ENCODE measurements at regions not wholly inside any gene's neighbourhood (a gene's known extent, or its start where the extent isn't known, plus 50 kb on each side); places are given as distances from the start of the nearest gene placed in this dataset.
"Not testable (repeated sequence)": the region's sequence is repeated elsewhere in the genome, so short reads cannot be mapped to it uniquely, and the experiment has no call there.

DNA sequence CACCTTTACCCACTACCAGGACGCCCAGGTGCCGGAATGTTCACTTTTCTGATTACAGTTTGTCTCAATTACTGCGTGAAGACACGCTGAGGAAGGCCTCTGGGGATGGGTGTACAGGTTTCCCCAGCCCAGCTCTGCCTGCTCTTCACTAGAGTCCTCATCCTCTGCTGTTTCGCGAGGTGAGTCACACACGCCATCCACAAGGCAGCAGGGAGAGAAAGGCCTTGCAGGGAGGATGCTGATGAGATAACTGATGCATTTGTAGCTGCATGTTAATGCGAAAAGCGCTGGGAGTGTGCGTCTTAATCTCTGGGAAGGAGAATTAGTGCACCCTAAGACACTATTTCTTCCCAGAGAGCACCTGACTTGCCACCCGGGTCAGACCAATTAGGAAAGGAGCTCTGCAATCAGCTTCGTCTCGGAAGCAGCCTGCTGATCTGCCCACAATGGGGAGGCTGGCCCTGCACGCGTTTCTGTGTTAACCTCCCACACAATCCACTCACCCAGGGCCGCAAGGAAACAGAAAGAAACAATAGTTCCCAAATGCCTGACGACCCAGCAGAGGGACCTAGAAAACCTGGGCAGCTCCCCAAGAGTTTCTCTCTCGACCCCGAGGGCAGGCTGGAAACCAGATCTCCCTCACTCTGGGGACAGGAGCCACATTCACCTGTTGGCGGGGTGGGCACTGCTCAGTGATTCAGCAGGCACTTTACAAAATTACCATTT, 578.7 kb downstream of the GLRX3 start:
- no peaks in the 10 kb centered on the region for H3K9me3 ChIP-seq
- intact Hi-C loops (cut with DNase I), result no loop called here
- no peak for ATAC-seq
- no peak overlapping the region for H3K4me3 ChIP-seq
- DNase-seq, result no peak
- TF ChIP-seq, protein P1, sequence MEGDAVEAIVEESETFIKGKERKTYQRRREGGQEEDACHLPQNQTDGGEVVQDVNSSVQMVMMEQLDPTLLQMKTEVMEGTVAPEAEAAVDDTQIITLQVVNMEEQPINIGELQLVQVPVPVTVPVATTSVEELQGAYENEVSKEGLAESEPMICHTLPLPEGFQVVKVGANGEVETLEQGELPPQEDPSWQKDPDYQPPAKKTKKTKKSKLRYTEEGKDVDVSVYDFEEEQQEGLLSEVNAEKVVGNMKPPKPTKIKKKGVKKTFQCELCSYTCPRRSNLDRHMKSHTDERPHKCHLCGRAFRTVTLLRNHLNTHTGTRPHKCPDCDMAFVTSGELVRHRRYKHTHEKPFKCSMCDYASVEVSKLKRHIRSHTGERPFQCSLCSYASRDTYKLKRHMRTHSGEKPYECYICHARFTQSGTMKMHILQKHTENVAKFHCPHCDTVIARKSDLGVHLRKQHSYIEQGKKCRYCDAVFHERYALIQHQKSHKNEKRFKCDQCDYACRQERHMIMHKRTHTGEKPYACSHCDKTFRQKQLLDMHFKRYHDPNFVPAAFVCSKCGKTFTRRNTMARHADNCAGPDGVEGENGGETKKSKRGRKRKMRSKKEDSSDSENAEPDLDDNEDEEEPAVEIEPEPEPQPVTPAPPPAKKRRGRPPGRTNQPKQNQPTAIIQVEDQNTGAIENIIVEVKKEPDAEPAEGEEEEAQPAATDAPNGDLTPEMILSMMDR (IDR thresholded peaks at IDR 0.05), result no peak
- no peaks in the 10 kb centered on the region for H3K36me3 ChIP-seq
- H3K4me1 ChIP-seq, result no peaks in the 10 kb centered on the region
- 63 to 70% (median 67%) methylated on average over 20 of the region's 20 CpGs for WGBS, 4 donors
- H3K27ac ChIP-seq, result no peak overlapping the region
- peaks cover 0 to 32% (median 6%) of the 10 kb centered on the region in 9 donors for H3K27me3 ChIP-seq

DNA sequence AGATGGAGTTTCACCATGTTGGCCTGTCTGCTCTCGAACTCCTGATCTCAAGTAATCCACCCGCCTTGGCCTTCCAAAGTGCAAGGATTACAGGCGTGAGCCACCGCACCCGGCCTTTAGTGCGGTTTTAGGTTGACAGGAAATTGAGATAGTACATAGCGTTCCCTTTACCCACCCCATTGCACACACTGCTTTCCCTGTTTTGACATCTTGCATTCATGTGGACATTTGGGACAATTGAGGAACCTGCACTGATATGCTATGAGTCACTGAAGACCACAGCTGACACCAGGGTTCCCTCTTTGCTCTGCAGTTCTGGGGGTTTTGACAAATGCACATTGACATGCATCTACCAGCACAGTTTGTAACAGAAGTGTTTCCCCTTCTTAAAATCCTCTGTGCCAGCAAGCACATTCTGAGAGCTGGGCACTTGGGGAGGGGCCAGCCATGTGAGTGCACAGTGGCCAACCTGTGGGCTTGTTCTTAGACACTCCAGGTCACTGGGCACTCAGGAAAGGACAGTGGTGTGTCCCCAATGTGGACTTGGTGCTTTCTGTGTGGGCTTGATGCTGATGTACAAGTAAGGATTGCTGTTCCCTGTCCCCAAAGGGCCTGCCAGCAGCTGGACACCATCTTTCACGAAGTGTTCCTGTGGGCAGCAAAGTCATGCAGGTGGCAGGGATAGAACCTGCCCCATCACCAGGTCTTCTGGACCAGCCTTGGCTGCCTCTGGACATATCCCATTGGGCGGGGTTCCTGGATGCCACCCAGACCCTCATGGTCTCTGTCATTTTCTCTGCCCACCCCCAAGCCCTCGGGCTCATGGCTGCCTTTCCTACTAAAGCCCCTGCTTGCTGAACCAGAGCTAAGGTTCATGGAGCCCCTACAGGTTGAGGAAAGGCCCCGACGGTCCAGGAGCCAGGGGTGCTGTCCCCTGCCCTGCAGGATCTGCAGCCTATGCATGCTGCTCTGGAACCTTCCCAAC, 579.8 kb downstream of the GLRX3 start:
- DNase-seq, result no peak
- Histone ChIP-seq H3K27ac (peak overlapping the region in 1 of 12 donors; percentile 48), H3K4me1 (no peaks in the 10 kb centered on the region), H3K36me3 (no peaks in the 10 kb centered on the region), H3K9me3 (no peaks in the 10 kb centered on the region), H3K4me3 (no peak overlapping the region), H3K27me3 (peaks cover 0 to 32% (median 5%) of the 10 kb centered on the region in 9 donors)
- peak in 2 of 4 donors; percentile 13 to 26 for ATAC-seq
- TF ChIP-seq, protein P1 (IDR thresholded peaks at IDR 0.05), result no peak
- TF ChIP-seq POLR2A (IDR thresholded peaks at IDR 0.05), result no peak
- intact Hi-C loops (cut with DNase I), result no loop called here
- WGBS, 4 donors, result 78 to 84% (median 81%) methylated on average over 10 to 12 of the region's 12 CpGs

DNA sequence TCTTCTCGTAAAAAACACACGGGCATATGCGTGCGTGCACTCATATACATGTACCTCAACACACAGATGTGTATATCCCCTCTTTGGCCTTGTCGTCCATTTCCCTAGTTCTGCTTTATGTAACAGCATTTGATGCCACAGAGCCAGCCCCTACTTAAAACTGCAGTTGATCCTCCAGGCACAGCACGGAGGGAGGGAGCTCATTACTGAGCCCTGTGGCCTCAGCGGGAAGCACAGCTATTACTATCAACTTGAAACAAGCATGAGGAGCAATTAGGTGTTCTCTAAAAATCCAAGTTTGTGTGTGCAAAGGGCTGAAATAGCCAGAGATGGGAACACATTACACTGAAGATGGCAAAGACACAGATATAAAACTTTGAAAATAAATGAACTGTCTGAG, 580.9 kb downstream of the GLRX3 start:
- no peak overlapping the region for H3K4me3 ChIP-seq
- no peaks in the 10 kb centered on the region for H3K4me1 ChIP-seq
- 61 to 74% (median 70%) methylated on average over 7 of the region's 7 CpGs for WGBS, 4 donors
- no peak for ATAC-seq
- peaks cover 0 to 32% (median 5%) of the 10 kb centered on the region in 9 donors for H3K27me3 ChIP-seq
- intact Hi-C loops (cut with DNase I), result no loop called here
- TF ChIP-seq POLR2A (IDR thresholded peaks at IDR 0.05), result no peak
- TF ChIP-seq, protein P1 (IDR thresholded peaks at IDR 0.05), result no peak
- no peaks in the 10 kb centered on the region for H3K9me3 ChIP-seq
- no peaks in the 10 kb centered on the region for H3K36me3 ChIP-seq
- H3K27ac ChIP-seq, result no peak overlapping the region
- no peak for DNase-seq

DNA sequence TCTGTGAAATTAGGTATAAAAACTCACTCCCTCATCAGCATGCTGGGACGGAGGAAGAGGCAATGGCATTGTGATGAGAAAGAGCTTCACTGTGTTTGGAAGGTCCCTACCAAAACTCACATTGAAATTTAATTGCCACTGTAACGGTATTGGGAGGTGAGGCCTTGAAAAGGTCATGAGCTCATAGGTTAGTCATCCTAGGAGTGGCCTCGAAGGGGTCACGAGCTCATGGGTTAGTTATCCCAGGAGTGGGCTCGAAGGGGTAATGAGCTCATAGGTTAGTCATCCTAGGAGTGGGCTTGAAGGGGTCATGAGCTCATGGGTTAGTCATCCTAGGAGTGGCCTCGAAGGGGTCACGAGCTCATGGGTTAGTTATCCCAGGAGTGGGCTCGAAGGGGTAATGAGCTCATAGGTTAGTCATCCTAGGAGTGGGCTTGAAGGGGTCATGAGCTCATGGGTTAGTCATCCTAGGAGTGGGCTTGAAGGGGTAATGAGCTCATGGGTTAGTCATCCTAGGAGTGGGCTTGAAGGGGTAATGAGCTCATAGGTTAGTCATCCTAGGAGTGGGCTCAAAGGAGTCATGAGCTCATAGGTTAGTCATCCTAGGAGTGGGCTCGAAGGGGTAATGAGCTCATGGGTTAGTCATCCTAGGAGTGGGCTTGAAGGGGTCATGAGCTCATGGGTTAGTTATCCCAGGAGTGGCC, 582.7 kb downstream of the GLRX3 start:
- H3K4me1 ChIP-seq; H3K27ac ChIP-seq; H3K4me3 ChIP-seq; intact Hi-C loops (cut with DNase I); H3K36me3 ChIP-seq; ATAC-seq; H3K9me3 ChIP-seq; DNase-seq: not testable (repeated sequence)
- H3K27me3 ChIP-seq, result peaks cover 0 to 24% (median 2%) of the 10 kb centered on the region in 9 donors
- WGBS, 4 donors, result 58 to 68% (median 60%) methylated on average over 9 of the region's 9 CpGs
